Right lobe of liver (tissue), 4 donors: ENCODE measurements at regions not wholly inside any gene's neighbourhood (a gene's known extent, or its start where the extent isn't known, plus 50 kb on each side); places are given as distances from the start of the nearest gene placed in this dataset.

Source experiments
- POLR2A ChIP-seq: fragments of 450-650 bp; IDR thresholded peaks from one replicate; pipeline ENCODE4 v1.6.1; 2017; ENCODE audit warnings: antibody characterized with exemption, mild to moderate bottlenecking
- TF ChIP-seq, protein P1 (sequence below), 4 donors: fragments of 200-600 bp in 3 of 4; fragments of 450-650 bp in 1 of 4; IDR thresholded peaks; one replicate each; pipeline versions ENCODE4 v1.5.1 to v1.8.0; 2016 to 2022; ENCODE audit warnings: antibody characterized with exemption in 4 of 4, mild to moderate bottlenecking in 2 of 4
- donor health status: DM: no; HTN: no; CAD: no.
- donor health status: DM: no; HTN: no; CAD: no.
- donor health status: DM: no; HTN: yes; CAD: no.

DNA sequence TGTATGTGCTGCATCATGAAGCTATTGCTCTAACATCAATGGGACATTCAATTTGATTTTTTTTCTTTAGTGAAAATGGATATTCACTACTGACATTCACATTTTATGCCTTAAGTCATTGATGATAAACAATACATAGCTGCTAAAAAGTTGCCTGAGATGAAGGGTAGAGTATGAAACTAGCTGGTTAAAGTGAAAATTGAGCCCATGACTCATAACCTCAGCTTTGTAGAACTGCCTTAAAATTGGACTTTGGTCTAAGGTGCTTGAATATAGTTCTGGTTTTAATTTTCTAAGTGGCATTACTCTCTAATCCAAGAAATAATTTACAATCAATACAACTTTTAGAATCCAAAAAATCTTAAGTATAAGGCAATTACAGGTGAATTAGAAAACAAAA, 740.4 kb upstream of the RIOK2 start:
- TF ChIP-seq, protein P1, sequence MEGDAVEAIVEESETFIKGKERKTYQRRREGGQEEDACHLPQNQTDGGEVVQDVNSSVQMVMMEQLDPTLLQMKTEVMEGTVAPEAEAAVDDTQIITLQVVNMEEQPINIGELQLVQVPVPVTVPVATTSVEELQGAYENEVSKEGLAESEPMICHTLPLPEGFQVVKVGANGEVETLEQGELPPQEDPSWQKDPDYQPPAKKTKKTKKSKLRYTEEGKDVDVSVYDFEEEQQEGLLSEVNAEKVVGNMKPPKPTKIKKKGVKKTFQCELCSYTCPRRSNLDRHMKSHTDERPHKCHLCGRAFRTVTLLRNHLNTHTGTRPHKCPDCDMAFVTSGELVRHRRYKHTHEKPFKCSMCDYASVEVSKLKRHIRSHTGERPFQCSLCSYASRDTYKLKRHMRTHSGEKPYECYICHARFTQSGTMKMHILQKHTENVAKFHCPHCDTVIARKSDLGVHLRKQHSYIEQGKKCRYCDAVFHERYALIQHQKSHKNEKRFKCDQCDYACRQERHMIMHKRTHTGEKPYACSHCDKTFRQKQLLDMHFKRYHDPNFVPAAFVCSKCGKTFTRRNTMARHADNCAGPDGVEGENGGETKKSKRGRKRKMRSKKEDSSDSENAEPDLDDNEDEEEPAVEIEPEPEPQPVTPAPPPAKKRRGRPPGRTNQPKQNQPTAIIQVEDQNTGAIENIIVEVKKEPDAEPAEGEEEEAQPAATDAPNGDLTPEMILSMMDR (IDR thresholded peaks at IDR 0.05): no peak
- TF ChIP-seq POLR2A: no peak
